ENCODE measurements at regions not wholly inside any gene's neighbourhood (a gene's known extent, or its start where the extent isn't known, plus 50 kb on each side); places are given as distances from the start of the nearest gene placed in this dataset.

- intact Hi-C loops (cut with DNase I; ENCODE audit: low total_unique reads), result no loop called here
- no peak for DNase-seq
- H3K9me3 ChIP-seq, result no peaks in the 10 kb centered on the region
- no peaks in the 10 kb centered on the region for H3K4me1 ChIP-seq
- in situ Hi-C loops (cut with MboI; ENCODE audit: low sequenced_read_pairs in 4 of 4), result no loop called here
- TF ChIP-seq CTCF (IDR thresholded peaks at IDR 0.05 in 4 of 5, conservative IDR thresholded peaks at IDR 0.05 in 1 of 5) (no peak), POLR2A (IDR thresholded peaks at IDR 0.05) (no peak)
- H3K4me3 ChIP-seq, result no peak overlapping the region
- ATAC-seq, result no peak
- H3K36me3 ChIP-seq, result no peaks in the 10 kb centered on the region
- no peaks in the 10 kb centered on the region for H3K27me3 ChIP-seq
- H3K27ac ChIP-seq, result no peak overlapping the region
Measured at GRCh38 chr2:22282916-22283315, 1102.1 kb upstream of the KLHL29 start.

GRCh38 chr2:22283436-22283835, 1101.5 kb upstream of the KLHL29 start:
- no peaks in the 10 kb centered on the region for H3K4me1 ChIP-seq
- in situ Hi-C loops (cut with MboI; ENCODE audit: low sequenced_read_pairs in 4 of 4) (no loop called here), intact Hi-C loops (cut with DNase I; ENCODE audit: low total_unique reads) (no loop called here)
- H3K27me3 ChIP-seq, result no peaks in the 10 kb centered on the region
- H3K27ac ChIP-seq, result no peak overlapping the region
- no peak for ATAC-seq
- DNase-seq, result no peak
- TF ChIP-seq CTCF (IDR thresholded peaks at IDR 0.05 in 4 of 5, conservative IDR thresholded peaks at IDR 0.05 in 1 of 5) (no peak), POLR2A (IDR thresholded peaks at IDR 0.05) (no peak)
- no peak overlapping the region for H3K4me3 ChIP-seq
- no peaks in the 10 kb centered on the region for H3K36me3 ChIP-seq
- no peaks in the 10 kb centered on the region for H3K9me3 ChIP-seq

- intact Hi-C loops (cut with DNase I; ENCODE audit: low total_unique reads) (no loop called here), in situ Hi-C loops (cut with MboI; ENCODE audit: low sequenced_read_pairs in 4 of 4) (no loop called here)
- ATAC-seq, result no peak
- Histone ChIP-seq H3K4me1 (no peaks in the 10 kb centered on the region), H3K36me3 (no peaks in the 10 kb centered on the region), H3K4me3 (no peak overlapping the region), H3K27ac (no peak overlapping the region), H3K9me3 (no peaks in the 10 kb centered on the region), H3K27me3 (no peaks in the 10 kb centered on the region)
- TF ChIP-seq POLR2A (IDR thresholded peaks at IDR 0.05), result no peak
- TF ChIP-seq CTCF (IDR thresholded peaks at IDR 0.05 in 4 of 5, conservative IDR thresholded peaks at IDR 0.05 in 1 of 5), result no peak
- DNase-seq, result no peak
Measured at GRCh38 chr2:22290302-22290701, 1094.7 kb upstream of the KLHL29 start.

- Histone ChIP-seq H3K4me1 (no peaks in the 10 kb centered on the region), H3K27me3 (no peaks in the 10 kb centered on the region), H3K27ac (no peak overlapping the region), H3K9me3 (no peaks in the 10 kb centered on the region), H3K4me3 (no peak overlapping the region), H3K36me3 (no peaks in the 10 kb centered on the region)
- no peak for DNase-seq
- no peak for ATAC-seq
- in situ Hi-C loops (cut with MboI; ENCODE audit: low sequenced_read_pairs in 4 of 4) (no loop called here), intact Hi-C loops (cut with DNase I; ENCODE audit: low total_unique reads) (no loop called here)
- TF ChIP-seq CTCF (IDR thresholded peaks at IDR 0.05 in 4 of 5, conservative IDR thresholded peaks at IDR 0.05 in 1 of 5), result no peak
- TF ChIP-seq POLR2A (IDR thresholded peaks at IDR 0.05), result no peak
Measured at GRCh38 chr2:22290909-22291473, 1094.0 kb upstream of the KLHL29 start.

GRCh38 chr2:22301228-22301627, 1083.8 kb upstream of the KLHL29 start:
- H3K36me3 ChIP-seq, result no peaks in the 10 kb centered on the region
- no peaks in the 10 kb centered on the region for H3K9me3 ChIP-seq
- DNase-seq, result no peak
- no peak overlapping the region for H3K4me3 ChIP-seq
- in situ Hi-C loops (cut with MboI; ENCODE audit: low sequenced_read_pairs in 4 of 4), result no loop called here
- intact Hi-C loops (cut with DNase I; ENCODE audit: low total_unique reads), result no loop called here
- no peak overlapping the region for H3K27ac ChIP-seq
- TF ChIP-seq CTCF (IDR thresholded peaks at IDR 0.05 in 4 of 5, conservative IDR thresholded peaks at IDR 0.05 in 1 of 5) (no peak), POLR2A (IDR thresholded peaks at IDR 0.05) (no peak)
- no peaks in the 10 kb centered on the region for H3K27me3 ChIP-seq
- H3K4me1 ChIP-seq, result no peaks in the 10 kb centered on the region
- no peak for ATAC-seq

Measured in gastrocnemius medialis (tissue), 4 donors.